Activated CD8-positive, alpha-beta T cell treated with anti-CD3 and anti-CD28 coated beads for 36 hours (primary cell): ENCODE measurements at regions not wholly inside any gene's neighbourhood (a gene's known extent, or its start where the extent isn't known, plus 50 kb on each side); places are given as distances from the start of the nearest gene placed in this dataset.

Experiments
- ATAC-seq: fragments of 200-7000 bp; cut with Tn5 transposase; one replicate; pipeline ENCODE4 v1.10.0; 2021; ENCODE audit warnings: mild to moderate bottlenecking, moderate library complexity
- CTCF ChIA-PET: fragments of 350-600 bp; sonication (Branson Sonifier 250); formaldehyde crosslinking; loops from one replicate; lab custom pipeline; 2021; ENCODE audit warnings: antibody characterized with exemption; lab: Charles Lee
- POLR2A ChIA-PET: fragments of 350-600 bp; sonication (Branson Sonifier 250); formaldehyde crosslinking; loops from one replicate; lab custom pipeline; 2021; ENCODE audit warnings: antibody characterized with exemption; lab: Charles Lee
- DNase-seq: peaks from one replicate; pipeline ENCODE4 v3.0.0-alpha.2; 2020
- H3K27ac Mint-ChIP-seq: one replicate; pipeline ENCODE4 v1.8.0; 2021; ENCODE audit warnings: mild to moderate bottlenecking, mixed read lengths
- H3K27me3 Mint-ChIP-seq: one replicate; pipeline ENCODE4 v1.8.0; 2021; ENCODE audit warnings: mixed read lengths
- H3K36me3 Mint-ChIP-seq: one replicate; pipeline ENCODE4 v1.8.0; 2021; ENCODE audit warnings: low read depth, mixed read lengths
- H3K4me1 Mint-ChIP-seq: one replicate; pipeline ENCODE4 v1.8.0; 2021; ENCODE audit warnings: low read depth, mixed read lengths
- H3K4me3 Mint-ChIP-seq: one replicate; pipeline ENCODE4 v1.8.0; 2021; ENCODE audit warnings: mild to moderate bottlenecking, moderate library complexity, mixed read lengths
- H3K9me3 Mint-ChIP-seq: one replicate; pipeline ENCODE4 v1.8.0; 2021; ENCODE audit warnings: mixed read lengths
- CTCF ChIP-seq: fragments of 200-600 bp; IDR thresholded peaks from one replicate; pipeline ENCODE4 v1.8.0; 2022; ENCODE audit warnings: antibody characterized with exemption, mild to moderate bottlenecking
- intact Hi-C: fragments of 100-400 bp; cut with micrococcal nuclease; formaldehyde crosslinking; loops from one replicate; pipeline ENCODE4 v1.10.0; 2022

GRCh38 chr2:161020437-161020836 is 139.8 kb upstream of the TANK start:
- Mint-ChIP-seq H3K36me3 (no peaks in the 10 kb centered on the region), H3K27ac (no peak overlapping the region), H3K4me1 (no peaks in the 10 kb centered on the region), H3K9me3 (peaks cover 2% of the 10 kb centered on the region), H3K4me3 (no peak overlapping the region), H3K27me3 (no peaks in the 10 kb centered on the region)
- ATAC-seq (no peak), DNase-seq (no peak)
- TF ChIP-seq CTCF = no peak
- POLR2A ChIA-PET = interaction anchor here (0.6 to 0.7 kb wide), 3 partner anchors 12 to 668 kb away, joined by 3 read pairs; no protein-coding TSS in a partner anchor
- intact Hi-C loops = no loop called here
- CTCF ChIA-PET = interaction anchor here (1.4 kb wide), 1 partner anchor 17 kb away, joined by 5 read pairs; no protein-coding TSS in a partner anchor

DNA sequence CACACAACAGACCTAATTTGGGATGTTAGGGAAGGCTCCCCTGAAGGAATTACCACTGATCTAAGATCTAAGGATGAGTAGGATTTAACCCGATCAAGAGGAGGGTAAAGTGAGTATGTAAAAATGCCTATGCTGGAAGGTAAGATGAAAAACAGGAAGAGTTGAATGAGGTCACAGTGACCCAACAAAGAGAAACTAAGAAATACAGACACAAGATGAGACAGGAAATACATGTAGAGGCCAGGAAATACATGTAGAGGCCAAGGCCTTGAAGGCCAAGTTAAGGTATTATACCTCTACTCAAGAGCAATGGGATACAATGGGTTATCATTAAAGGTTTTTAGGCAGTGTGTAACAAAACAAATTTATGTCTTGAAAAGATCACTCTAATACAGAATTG is 131.6 kb upstream of the TANK start:
- Mint-ChIP-seq H3K9me3 (peaks cover 3% of the 10 kb centered on the region), H3K27me3 (no peaks in the 10 kb centered on the region), H3K4me3 (no peak overlapping the region), H3K27ac (no peak overlapping the region), H3K36me3 (no peaks in the 10 kb centered on the region), H3K4me1 (peaks cover 5% of the 10 kb centered on the region)
- ChIA-PET POLR2A (no interaction called here), CTCF (no interaction called here)
- intact Hi-C loops = no loop called here
- DNase-seq (peak; percentile 3), ATAC-seq (no peak)
- TF ChIP-seq CTCF = no peak

- no peak overlapping the region for H3K4me3 Mint-ChIP-seq
Observed at GRCh38 chr2:161029321-161029720, 130.9 kb upstream of the TANK start.

GRCh38 chr2:161030260-161031063 is 129.8 kb upstream of the TANK start:
- DNase-seq (no peak), ATAC-seq (no peak)
- POLR2A ChIA-PET = no interaction called here
- H3K4me1 Mint-ChIP-seq = peaks cover 5% of the 10 kb centered on the region
- peaks cover 4% of the 10 kb centered on the region for H3K9me3 Mint-ChIP-seq
- CTCF ChIA-PET = interaction anchor here (1.5 kb wide), 1 partner anchor 33 kb away, joined by 3 read pairs; no protein-coding TSS in a partner anchor
- intact Hi-C loops = no loop called here
- TF ChIP-seq CTCF = no peak
- no peaks in the 10 kb centered on the region for H3K27me3 Mint-ChIP-seq
- no peaks in the 10 kb centered on the region for H3K36me3 Mint-ChIP-seq
- H3K4me3 Mint-ChIP-seq = no peak overlapping the region
- H3K27ac Mint-ChIP-seq = no peak overlapping the region

More at GRCh38 chr2:161029321-161029720, 130.9 kb upstream of the TANK start:
- no peak for TF ChIP-seq CTCF
- no peak for DNase-seq
- Mint-ChIP-seq H3K36me3 (no peaks in the 10 kb centered on the region), H3K4me1 (peaks cover 5% of the 10 kb centered on the region), H3K27ac (no peak overlapping the region), H3K9me3 (peaks cover 3% of the 10 kb centered on the region), H3K27me3 (no peaks in the 10 kb centered on the region)
- intact Hi-C loops = no loop called here
- CTCF ChIA-PET = no interaction called here
- ATAC-seq = no peak
- POLR2A ChIA-PET = no interaction called here

DNA sequence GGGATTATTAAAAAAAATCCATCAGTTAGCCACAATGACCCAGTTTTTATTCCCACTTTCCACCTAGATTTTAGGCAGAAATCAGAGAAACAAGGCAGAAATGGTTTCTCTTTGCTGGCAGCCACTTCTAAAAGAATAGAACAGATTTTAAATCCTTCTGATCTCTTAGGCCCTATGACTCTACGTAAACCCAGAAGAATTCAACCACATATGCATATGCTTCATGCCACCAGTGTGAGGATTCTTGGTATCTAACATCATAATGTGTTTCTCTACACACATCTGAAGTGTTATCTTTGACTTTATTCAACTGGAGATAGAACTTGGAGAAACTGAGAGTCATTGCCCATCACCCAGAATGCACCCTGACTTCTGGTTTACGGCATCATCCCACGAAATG is 128.7 kb upstream of the TANK start:
- POLR2A ChIA-PET = no interaction called here
- CTCF ChIA-PET = interaction anchor here (1.5 kb wide), 1 partner anchor 32 kb away, joined by 3 read pairs; no protein-coding TSS in a partner anchor
- Mint-ChIP-seq H3K4me3 (no peak overlapping the region), H3K27ac (no peak overlapping the region), H3K4me1 (peaks cover 5% of the 10 kb centered on the region), H3K27me3 (peaks cover 1% of the 10 kb centered on the region), H3K9me3 (peaks cover 6% of the 10 kb centered on the region), H3K36me3 (no peaks in the 10 kb centered on the region)
- no peak for TF ChIP-seq CTCF
- ATAC-seq (no peak), DNase-seq (no peak)
- intact Hi-C loops = no loop called here
